ENCODE measurements at regions not wholly inside any gene's neighbourhood (a gene's known extent, or its start where the extent isn't known, plus 50 kb on each side); places are given as distances from the start of the nearest gene placed in this dataset.

GRCh38 chr11:30774496-30775232, 188.5 kb upstream of the MPPED2 start:
- H3K4me1 ChIP-seq, result peaks cover 0 to 16% of the 10 kb centered on the region in 2 donors
- 21 to 32% methylated on average over 8 of the region's 8 CpGs for WGBS, 2 donors
- no peaks in the 10 kb centered on the region for H3K9me3 ChIP-seq
- H3K4me3 ChIP-seq (replicated peaks in 1 of 3), result no peak overlapping the region
- no peaks in the 10 kb centered on the region for H3K36me3 ChIP-seq
- no peak overlapping the region for H3K27ac ChIP-seq
- intact Hi-C loops (cut with DNase I), result no loop called here
- no peaks in the 10 kb centered on the region for H3K27me3 ChIP-seq
- peak; percentile 8 to 12 for DNase-seq
- TF ChIP-seq CTCF (IDR thresholded peaks at IDR 0.05) (no peak), POLR2A (IDR thresholded peaks at IDR 0.05) (no peak)

GRCh38 chr11:30772908-30773307, 186.8 kb upstream of the MPPED2 start:
- Histone ChIP-seq H3K36me3 (no peaks in the 10 kb centered on the region), H3K9me3 (no peaks in the 10 kb centered on the region), H3K4me3 (replicated peaks in 1 of 3) (no peak overlapping the region), H3K4me1 (peaks cover 0 to 16% of the 10 kb centered on the region in 2 donors), H3K27me3 (no peaks in the 10 kb centered on the region), H3K27ac (no peak overlapping the region)
- TF ChIP-seq CTCF (IDR thresholded peaks at IDR 0.05) (no peak), POLR2A (IDR thresholded peaks at IDR 0.05) (no peak)
- 87 to 88% methylated on average over 4 of the region's 4 CpGs for WGBS, 2 donors
- DNase-seq, result no peak
- intact Hi-C loops (cut with DNase I), result no loop called here

GRCh38 chr11:30763951-30764350, 177.8 kb upstream of the MPPED2 start:
- intact Hi-C loops (cut with DNase I), result no loop called here
- TF ChIP-seq CTCF (IDR thresholded peaks at IDR 0.05), result no peak
- TF ChIP-seq POLR2A (IDR thresholded peaks at IDR 0.05), result no peak

GRCh38 chr11:30762188-30762587, 176.0 kb upstream of the MPPED2 start:
- intact Hi-C loops (cut with DNase I), result no loop called here
- TF ChIP-seq POLR2A (IDR thresholded peaks at IDR 0.05), result no peak
- no peak for TF ChIP-seq CTCF (IDR thresholded peaks at IDR 0.05)
- Histone ChIP-seq H3K9me3 (no peaks in the 10 kb centered on the region), H3K4me1 (no peaks in the 10 kb centered on the region), H3K27me3 (no peaks in the 10 kb centered on the region), H3K4me3 (replicated peaks in 1 of 3) (no peak overlapping the region), H3K36me3 (no peaks in the 10 kb centered on the region), H3K27ac (no peak overlapping the region)
- WGBS, 2 donors, result 97 to 98% methylated on average over 2 of the region's 2 CpGs
- no peak for DNase-seq

More at GRCh38 chr11:30763951-30764350, 177.8 kb upstream of the MPPED2 start:
- WGBS, 2 donors, result 93% methylated on average over 5 of the region's 5 CpGs
- no peak for DNase-seq
- Histone ChIP-seq H3K36me3 (no peaks in the 10 kb centered on the region), H3K9me3 (no peaks in the 10 kb centered on the region), H3K4me3 (replicated peaks in 1 of 3) (no peak overlapping the region), H3K27ac (no peak overlapping the region), H3K27me3 (no peaks in the 10 kb centered on the region), H3K4me1 (no peaks in the 10 kb centered on the region)

GRCh38 chr11:30760345-30760744, 174.2 kb upstream of the MPPED2 start:
- H3K27ac ChIP-seq, result no peak overlapping the region
- H3K36me3 ChIP-seq, result no peaks in the 10 kb centered on the region
- TF ChIP-seq POLR2A (IDR thresholded peaks at IDR 0.05) (no peak), CTCF (IDR thresholded peaks at IDR 0.05) (no peak)

More at GRCh38 chr11:30760345-30760744, 174.2 kb upstream of the MPPED2 start:
- H3K4me1 ChIP-seq, result no peaks in the 10 kb centered on the region
- no peak overlapping the region for H3K4me3 ChIP-seq (replicated peaks in 1 of 3)
- intact Hi-C loops (cut with DNase I), result no loop called here
- H3K9me3 ChIP-seq, result no peaks in the 10 kb centered on the region
- DNase-seq, result no peak
- no peaks in the 10 kb centered on the region for H3K27me3 ChIP-seq

Measured in thyroid gland (tissue), 4 donors.